HG03354 (cell line): ENCODE measurements at regions not wholly inside any gene's neighbourhood (a gene's known extent, or its start where the extent isn't known, plus 50 kb on each side); places are given as distances from the start of the nearest gene placed in this dataset.
A peak's percentile ranks its signal among the peaks of the same experiment; 100 is the strongest.

Experiments
- ATAC-seq: cut with Tn5 transposase; IDR thresholded peaks from one replicate; pipeline ENCODE4 v1.9.1; 2021; ENCODE audit warnings: mild to moderate bottlenecking; ENCODE audit not compliant: unreplicated experiment, poor library complexity, severe bottlenecking

DNA sequence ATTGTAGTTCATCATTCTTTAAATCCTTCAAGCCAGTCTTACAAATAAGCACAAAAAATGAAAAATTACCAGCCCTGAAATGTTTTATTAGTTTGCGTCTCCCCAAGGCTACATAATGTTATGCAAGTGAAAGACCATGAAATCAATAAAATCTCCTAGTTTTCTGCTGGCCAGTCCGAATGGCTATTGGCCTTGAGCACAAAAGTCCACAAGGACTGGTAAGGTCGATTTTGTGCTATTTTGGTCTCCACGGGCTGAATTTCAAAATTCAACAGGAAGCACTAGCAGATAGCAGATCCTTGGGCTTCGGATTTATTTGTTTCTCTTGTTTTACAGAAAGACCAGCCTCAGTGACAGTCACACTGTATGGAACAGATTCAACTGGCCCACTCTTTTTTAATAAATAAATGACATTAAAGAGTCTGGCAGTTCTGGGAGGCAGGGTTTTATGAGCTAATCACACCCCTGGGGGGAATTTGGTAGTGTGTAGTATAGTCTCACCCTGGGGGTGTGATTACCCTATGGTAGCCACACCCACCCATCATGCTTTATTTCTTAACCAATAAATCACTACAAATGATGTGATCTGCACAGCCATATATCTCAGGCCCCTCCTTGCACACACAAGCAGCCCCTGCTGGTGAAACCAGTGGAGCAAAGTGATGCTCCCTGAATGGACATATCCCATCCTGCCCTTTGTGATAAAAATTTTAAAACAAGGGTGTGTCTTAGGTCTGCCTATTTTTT lies 51.1 kb upstream of the TMEM33 start:
- ATAC-seq, result no peak

GRCh38 chr4:41882625-41883347 lies 52.4 kb upstream of the TMEM33 start:
- peak; percentile 87 for ATAC-seq

GRCh38 chr4:41881981-41882624 lies 53.1 kb upstream of the TMEM33 start:
- ATAC-seq, result peak; percentile 9

DNA sequence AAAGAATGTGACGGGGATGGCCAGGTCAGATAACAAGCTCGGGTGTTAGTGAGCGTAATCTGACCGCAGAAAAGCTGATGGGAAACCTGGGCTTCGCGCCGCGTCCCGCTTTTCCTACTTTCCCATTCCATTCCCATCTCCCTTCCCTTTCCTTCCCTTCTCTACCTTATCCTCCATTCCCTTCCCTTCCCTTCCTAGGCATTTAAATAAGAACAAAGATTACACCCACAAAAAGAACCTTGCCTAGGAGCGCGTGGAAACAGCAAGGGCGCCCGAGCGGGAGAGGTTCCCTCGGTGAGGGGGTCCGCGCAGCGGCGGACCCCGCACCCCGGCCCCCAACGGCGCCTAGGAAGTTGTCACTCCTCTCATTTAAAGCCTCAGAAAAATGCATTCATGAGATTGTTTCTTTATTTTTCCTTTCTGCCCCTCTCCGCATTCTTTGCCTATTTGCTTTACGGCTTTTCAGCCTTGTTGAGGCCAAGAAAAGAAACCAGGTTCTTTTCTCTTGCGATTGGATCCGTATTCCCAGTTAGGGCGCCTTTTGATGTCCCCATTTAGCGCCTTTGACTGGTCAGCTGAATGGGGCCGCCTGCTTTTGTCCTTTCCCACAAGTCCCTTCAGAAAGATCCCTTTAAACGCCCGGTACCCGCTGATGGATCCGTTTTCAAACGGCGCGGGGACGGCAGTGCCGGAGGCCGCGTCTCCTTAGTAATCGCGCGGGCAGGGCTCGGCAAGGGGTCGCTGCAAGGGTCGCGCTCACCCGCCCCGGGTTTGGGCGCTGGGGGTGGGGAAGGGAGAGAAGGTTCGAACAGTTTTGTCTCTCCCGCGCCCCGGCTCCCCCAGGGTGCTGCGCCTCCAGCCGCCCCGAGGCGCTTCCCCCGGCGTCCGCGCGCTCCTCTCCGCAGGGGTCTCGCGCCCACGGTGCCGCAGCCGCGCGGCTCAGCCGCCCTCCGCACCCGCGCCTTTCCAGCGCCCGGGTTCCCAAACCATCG lies 54.1 kb upstream of the TMEM33 start:
- ATAC-seq, result no peak

- ATAC-seq, result no peak
Observed at GRCh38 chr4:41880022-41880837, 55.0 kb upstream of the TMEM33 start.

- no peak for ATAC-seq
Observed at GRCh38 chr4:41879552-41879951, 55.7 kb upstream of the TMEM33 start.

GRCh38 chr4:41878991-41879491 lies 56.2 kb upstream of the TMEM33 start:
- no peak for ATAC-seq

DNA sequence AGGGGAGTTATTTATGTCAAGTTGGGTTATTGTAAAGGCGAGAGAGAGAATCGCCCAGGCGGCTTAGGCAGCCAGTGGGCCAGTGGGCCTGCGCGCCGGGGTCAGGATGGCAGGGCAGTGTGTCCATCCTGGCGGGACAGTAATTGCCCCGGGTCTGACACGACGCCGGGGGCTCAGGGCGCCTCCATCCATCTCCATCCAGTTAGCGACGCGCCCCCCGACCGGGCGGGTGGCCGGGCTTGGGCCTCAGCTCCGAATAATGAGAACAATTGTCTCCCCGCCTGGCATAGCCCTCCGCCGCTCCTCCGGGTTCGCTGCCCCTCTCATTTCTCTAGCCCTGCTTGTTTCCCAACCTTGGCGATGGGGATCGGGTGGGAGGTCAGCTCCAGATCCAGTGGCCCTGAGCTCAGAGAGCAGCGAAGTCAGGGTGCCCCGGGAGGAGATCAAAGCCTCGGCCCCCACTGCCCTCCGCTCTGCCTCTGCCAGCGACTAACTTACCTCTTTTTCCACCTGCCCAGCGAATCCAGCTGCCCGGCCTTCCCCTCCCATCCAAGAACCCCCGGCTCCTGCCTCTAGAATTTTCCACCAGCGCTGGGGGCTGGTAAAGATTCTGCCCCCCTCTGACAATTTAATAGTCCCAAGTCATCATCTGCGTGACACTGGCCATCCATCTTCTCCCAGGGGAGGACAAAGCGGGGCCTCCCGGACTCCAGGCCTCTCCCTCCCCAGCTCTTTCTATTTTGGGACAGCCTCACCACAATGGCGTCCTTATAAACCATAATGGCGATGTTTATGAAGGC lies 56.9 kb upstream of the TMEM33 start:
- ATAC-seq, result no peak

GRCh38 chr4:41877020-41877796 lies 58.0 kb upstream of the TMEM33 start:
- no peak for ATAC-seq

DNA sequence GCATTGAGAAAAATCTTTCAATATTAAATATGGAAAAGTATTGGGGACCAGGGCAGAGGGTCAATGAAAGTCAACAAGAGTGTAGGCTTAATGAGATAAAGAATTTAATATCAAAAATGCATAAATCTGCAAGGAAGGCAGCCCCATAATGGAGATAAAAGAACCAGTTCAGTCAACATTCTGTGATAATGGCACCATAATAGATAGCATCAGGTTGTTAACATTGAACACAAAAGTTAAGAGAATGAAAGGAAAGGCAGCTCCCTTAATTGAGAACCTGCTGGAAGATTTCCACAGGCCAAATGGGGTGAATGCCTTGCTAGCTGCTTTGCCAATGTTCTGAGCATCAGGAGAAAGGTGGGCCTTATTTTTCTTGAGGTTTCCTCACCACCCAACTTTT lies 60.4 kb upstream of the TMEM33 start:
- no peak for ATAC-seq

DNA sequence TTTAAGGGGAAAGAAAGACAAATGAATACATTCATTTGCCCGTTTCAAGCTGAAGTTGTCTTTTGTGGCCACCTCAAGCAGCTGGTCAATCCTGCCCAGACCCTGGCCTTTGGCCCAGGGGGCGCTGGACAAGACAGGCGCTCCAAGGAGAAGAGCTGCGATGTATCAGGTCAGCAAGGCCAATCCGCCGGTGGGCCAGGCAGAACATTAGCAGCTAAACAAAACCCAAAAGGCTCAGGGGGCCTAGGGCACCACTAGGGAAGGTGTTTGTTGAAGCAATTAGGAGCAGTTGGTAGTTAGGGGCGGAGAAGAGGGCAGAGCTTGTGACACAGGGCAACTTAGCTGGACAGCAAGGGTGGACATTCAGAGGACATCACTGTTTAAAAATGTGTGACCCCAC lies 60.8 kb upstream of the TMEM33 start:
- ATAC-seq, result no peak

DNA sequence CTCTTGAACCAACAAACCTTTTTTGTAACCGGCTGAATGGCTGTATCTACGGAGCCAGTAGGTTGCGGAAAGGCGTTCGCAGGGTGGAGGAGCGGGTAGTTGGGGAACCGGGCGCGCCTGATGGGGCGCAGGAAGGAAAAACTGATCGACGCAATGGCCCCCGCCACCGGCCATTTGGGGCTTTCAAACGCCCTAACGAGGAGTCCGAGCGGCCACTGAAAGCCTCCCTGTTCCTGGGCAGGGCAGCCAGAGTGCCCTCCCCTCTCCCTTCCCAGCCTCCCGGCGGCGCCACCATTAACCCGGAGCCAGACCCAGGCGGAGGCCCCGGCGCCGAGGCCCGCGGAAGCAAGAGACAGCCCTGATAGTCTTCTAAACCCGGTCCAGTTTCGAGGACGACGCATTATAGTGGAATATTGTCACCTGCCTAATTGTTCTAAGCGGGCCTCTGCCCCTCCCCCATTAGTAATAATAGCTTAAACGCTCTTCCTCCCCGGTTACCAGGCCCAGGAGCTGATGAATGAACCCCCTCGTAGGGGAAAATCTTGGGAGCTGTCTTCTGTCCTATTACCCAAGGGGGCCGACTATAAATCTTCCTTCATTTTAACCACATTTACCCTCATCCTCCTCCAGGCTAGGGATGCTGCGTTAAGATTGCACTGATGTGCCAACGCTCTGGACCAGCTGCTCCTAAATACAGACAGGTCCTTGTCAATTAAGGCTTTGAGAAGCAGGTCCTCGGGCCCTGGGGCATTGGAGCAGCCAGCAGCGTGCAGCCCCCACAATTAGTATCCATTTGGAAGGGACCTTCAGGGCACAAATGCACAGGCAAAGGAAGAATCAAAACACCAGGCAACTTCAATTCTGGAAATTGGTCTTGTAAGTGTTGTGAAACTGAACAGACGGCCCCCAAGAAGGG lies 61.6 kb upstream of the TMEM33 start:
- ATAC-seq, result no peak

GRCh38 chr4:41870035-41870434 lies 65.2 kb upstream of the TMEM33 start:
- no peak for ATAC-seq

DNA sequence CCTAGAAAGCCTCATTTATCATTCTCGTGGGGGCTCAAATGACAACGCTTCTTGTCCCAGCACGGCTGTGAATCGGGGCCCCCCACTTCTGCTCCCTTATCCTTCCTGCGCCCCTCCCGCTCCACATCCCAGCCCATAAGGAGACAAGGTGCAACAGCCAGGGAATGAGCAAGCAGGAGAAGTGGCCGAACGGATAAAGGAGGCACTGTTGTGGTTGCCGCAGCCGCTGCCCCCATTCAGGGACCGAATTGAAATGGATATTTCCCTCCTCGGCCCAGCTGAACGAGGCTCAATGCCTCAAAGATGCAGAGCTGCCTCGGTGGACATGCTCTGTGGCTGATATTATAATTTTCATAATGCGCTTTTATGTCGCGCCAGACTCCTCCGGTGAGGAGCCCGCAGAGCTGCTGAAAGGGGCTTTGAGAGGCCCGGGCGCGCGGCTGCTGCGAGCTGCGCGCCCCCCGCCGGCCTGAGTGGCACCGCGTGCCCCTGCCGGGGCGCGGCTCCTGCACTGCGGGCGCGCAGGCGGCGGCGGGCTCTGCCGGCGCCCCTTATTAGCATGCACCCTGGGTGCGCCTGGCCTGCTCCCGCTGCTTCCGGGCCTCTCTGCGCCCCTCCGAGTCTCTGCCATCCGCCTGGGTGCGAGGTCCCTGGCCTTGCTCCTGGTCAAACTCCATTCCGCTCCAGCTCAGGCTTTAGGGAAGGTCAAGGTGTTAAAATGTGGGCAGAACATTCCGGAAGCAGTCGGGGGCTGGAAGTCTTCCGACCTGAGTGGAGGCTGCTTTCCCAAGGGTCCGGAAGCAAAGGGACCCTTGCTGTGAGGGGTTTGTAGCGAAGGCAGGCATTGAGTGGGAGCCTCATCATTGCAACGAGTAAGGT lies 68.2 kb upstream of the TMEM33 start:
- no peak for ATAC-seq
